ENCODE measurements at regions not wholly inside any gene's neighbourhood (a gene's known extent, or its start where the extent isn't known, plus 50 kb on each side); places are given as distances from the start of the nearest gene placed in this dataset.
"Not testable (repeated sequence)": the region's sequence is repeated elsewhere in the genome, so short reads cannot be mapped to it uniquely, and the experiment has no call there.

DNA sequence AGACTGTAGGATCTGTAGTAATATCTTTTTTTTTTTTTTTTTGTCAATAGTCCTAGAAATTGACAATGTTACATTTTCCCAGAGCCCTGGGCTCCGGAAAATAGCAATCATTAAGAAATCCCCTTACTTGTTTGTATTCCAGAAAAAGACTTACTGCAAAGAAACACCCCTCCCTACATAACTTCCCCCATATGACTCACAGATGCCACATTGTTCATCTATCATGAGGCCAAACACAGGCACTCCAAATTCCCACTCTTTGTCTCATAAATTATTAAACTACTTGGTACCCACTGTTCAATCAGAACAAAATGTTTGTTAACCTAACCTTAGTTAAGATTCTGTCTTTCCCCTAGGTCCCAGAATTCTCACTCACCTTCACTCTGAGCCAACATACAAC is 53.5 kb downstream of the TEX51 start:
- DNase-seq, result no peak

DNA sequence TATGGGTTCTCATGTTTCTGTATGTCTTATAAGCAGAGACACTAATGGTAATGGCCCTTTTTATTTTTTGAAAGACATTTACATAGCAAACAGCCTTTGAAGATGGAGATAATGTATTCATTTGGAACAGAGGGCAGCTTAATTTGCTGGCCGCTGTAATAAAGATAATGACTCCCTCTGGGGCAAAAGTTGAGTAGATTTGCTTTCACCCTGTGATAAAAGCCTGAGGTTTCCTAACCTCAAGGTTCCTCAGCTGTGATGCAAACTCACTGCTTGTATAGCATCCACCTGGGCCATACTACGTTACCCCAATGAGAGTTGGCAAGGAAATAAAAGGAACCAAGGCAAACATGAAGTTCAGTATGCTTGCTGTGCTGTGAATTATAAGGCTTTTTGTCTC is 54.8 kb downstream of the TEX51 start:
- DNase-seq, result no peak

DNA sequence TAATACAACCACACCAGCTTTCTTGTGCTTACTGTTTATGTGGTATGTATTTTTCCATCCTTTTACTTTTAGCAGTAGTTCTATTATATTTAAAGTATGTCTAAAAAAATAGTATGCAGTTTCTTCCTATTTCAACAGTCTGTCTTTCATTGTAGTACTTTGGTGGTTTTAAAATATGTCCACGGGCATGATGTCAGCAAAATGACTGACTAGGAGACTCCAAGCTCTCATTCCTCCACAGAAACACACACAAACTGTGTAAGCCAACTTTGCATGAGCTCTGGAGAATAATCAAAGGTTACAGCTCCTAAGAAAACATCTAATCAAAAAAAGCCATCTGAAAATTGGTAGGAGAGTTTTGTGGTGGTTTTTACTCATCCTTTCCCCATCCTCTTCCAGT is 56.1 kb downstream of the TEX51 start:
- no peak for DNase-seq

DNA sequence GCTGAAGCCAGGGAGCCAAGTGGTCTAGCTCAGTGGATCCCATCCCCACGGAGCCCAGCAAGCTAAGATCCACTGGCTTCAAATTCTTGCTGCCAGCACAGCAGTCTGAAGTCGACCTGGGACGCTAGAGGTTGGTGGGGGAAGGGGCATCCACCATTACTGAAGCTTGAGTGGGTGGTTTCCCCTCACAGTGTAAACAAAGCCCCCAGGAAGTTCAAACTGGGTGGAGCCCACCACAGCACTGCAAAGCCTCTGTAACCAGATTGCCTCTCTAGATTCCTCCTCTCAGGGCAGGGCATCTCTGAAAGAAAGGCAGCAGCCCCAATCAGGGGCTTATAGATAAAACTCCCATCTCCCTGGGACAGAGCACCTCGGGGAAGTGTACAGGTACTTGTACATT is 58.1 kb downstream of the TEX51 start:
- not testable (repeated sequence) for DNase-seq

DNA sequence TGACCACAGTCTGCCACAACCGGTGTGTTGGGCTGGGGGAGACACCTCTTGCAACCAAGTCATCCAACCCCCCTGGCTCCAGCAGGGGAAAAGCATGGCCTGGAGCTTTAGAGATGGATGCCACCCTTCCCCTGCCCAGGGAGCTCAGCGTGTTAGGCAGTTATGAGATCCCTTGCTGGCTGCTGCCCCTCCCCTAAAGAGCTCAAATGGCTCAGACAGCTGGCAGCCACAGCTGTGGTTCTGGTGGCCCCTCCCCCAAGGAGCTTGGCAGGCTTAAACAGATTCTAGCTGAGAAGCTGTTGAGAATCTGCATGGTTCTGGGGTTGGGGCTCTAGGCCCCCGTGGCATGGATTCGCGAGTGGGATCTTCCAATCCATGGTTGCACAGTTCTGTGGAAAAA is 64.7 kb downstream of the TEX51 start:
- no peak for DNase-seq

DNA sequence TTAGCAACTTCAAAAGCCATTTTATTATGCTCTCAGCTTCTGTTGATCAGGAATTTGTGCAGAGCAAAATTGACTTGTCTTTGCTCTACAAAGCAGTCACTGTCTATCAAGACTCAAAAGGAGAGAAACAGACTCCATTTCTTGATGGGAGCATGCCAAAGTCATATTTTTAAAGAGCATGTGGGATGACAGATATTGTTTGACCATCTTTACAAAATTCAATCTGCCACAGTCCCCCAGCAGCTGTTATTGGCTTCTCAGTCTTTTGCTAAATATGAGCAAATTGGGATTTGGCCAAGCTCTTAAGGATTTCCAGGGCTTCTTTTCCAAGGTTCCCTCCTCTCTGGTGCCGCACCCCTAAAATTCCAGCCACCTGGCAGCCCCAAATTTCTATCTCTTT is 67.9 kb downstream of the TEX51 start:
- no peak for DNase-seq

DNA sequence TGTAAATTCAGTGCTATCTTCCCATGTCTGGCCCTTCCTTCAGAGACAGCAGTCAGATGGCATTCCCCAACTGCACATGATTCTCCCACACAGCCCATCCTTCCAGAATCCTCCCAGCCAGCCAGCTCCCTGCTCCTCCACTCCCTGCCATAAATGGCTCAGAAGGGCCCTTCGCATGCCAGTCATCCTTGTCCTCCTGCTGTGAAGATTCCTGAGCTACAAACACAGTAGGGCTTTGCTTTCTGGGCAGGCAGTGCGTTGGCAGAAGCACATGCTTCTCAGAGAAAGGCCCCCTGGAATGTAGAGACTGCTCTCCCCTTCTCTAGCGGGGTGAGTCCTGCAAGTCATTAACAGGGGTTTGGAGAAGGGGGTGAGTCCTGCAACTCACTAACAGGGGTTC is 71.9 kb downstream of the TEX51 start:
- no peak for DNase-seq

DNA sequence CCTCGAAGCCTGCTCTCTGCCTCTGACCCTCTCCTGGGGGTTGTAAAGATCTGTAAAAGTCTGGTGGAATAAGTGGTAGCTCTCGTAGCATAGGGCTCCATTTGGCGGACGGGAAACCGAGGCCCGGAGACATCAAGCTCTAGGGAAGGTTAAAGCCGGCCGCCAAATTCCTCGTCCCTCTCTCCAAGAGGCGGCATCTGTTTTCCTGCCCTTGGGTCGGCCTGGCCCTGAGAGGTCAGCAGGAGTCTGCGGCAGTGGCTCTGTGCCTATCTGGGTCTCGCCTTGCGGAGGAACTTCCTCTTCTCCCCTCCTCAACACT is 72.4 kb downstream of the TEX51 start:
- DNase-seq, result no peak

DNA sequence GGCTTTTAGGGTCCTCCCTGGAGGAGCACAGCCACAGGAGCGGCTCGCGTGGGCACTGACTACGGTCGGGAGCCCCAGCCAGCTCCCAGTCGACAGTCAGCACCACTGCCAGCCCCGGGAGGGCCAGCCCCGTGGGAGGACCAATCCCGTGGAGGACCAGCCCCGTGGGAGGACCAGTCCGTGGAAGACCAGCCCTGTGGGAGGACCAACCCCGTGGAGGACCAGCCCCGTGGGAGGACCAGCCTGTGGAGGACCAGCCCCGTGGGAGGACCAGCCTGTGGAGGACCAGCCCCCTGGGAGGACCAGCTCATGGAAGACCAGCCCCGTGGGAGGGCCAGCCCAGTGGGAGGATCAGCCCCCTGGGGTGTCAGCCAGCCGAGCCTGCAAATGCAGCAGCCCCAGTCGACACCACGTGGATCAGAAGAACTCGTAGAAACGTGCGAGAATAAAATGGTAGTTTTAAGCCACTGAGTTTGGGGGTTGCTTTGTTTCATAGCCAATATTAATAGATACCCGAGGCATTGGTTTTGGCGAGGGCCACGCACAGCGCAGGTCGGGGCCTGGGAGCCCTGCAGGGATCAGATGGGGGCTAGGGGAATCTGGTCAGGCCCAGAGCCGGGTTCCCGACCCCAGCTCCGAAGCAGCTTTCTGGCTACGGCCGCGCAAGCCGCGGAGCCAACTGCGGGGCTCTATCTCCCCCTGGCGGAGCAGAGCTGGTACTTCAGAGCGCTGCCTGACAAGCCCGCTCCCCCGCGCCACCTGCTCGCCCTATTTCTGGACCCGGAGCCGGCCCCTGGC is 73.0 kb downstream of the TEX51 start:
- peak; percentile 76 for DNase-seq

DNA sequence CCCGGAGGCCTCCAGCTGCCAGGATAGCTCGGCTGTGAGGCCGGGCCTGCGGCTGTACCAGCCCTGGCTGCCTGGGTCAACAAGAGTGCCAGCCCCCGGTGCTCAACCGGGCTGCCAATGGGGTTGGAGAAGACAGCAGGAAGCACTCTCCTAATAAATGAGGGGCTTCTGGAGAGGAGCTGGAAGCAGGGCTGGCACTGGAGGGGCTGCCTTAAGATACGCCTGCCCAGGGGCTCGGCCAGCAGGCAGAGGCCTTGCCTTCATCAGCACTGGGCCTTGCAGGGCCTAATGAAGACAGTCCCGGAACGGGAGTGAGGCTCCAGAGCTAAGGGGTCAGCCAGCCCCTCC is 73.6 kb downstream of the TEX51 start:
- DNase-seq, result no peak

DNA sequence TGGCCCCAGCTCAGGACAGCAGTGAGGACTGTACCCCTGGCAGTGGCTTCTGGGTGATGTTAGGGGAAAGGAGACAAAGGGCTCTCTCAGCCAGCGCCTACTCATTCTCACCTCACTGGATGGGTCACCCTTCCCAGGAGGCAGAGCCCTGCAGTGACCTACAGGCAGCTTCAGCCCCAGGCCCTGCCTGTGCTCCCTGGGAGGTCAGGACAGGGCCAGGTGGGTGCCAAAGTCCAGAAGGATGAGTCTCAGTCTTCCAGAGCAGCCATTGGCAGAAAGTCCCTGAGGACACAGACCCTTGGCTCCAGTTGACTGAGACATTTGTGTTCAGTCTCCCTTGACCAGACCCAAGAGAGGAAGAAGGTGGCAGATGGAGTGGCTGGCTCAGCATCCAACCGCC is 75.1 kb downstream of the TEX51 start:
- DNase-seq, result no peak

DNA sequence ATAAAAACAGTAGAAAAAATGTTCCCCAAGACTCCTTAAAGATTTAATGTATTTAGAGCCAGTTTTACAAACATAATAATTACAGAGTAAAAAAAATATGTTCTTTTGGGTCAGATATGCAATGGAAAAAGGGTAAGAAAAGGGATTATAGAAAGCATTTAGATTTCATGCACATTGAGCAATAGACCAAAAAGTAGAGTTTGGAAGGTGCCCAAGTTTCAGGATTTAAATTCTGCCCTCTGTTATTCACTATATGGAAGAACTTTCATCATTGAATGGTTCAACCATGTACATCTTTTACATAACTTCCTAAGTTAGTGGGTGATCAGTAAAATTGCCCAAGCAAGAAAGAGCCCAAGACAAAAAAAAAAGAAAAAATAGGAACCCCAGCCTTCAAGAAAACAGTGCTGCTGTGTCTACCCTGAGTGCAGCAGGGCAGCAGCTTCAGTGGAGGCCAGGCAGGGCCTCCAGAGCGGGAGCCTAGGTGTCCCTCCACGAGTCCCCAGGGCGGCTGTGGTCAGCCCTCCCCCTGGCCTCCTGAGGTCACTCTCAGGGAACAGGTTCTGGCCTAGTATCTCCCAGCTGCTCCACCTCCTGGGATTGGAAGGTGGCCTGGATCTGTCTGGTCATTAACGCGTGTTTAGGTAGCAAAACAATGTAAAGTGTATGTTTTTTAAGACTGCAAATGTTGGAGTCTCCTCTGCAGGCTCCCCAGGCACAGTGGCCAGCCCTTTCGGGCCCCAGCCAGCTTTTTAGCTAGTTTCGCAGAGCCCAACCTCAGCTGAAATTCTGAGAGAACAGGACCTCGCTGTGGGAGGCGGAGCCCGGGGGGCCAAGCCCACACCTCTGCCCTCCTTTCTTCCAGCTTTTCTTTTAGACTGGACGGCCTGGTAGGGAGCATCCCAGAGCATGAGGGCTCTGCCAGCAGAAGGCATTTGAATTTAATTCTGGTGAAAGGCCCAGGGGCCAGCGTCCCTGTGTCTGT is 77.3 kb downstream of the TEX51 start:
- no peak for DNase-seq

DNA sequence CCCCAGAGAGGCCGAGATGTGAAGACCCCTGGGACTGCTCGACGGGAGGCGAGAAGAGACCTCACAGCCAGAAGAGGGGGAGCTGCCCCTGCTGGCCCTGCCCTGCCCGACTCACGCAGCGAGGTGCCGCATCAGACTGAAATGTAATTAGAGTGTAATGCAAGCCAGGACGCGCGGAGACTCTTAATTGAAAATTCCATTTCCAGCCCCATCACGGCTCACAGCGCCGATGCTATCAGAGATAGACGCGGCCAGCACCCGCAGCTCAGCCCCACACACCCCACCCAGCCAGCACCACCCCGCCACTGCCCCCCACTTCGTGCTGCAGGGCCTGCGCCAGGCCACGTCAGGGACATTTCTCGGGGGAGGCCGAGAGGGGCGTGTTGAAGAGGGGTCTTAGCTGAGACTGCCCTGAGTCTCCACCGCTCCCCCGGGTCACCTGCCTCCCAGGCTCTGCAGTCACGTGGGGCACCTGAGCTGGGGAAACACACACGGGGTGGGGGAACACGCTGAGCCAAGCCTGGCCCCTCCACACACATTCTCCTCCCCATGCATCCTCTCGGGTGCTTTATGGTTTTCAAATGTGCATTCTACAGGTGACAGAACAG is 78.1 kb downstream of the TEX51 start:
- DNase-seq, result no peak

DNA sequence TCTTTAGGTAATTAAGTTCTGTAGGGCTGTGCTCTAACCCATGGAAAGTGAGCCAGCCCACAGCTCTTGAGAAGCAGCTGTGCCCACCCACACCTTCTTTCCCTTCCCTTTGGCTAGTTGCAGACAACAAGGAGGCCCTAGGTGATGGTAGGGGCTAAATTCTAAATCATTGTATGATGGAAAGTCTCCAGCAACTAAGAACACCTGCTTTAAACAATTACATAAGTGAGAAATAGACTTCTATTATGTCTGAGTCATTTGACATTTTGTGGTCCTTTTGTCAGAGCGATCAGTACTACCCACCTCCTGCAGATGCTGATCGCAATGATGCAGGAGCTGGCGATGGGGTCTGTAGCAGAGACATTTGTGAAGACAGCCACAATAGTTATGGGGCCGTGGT is 79.6 kb downstream of the TEX51 start:
- no peak for DNase-seq

DNA sequence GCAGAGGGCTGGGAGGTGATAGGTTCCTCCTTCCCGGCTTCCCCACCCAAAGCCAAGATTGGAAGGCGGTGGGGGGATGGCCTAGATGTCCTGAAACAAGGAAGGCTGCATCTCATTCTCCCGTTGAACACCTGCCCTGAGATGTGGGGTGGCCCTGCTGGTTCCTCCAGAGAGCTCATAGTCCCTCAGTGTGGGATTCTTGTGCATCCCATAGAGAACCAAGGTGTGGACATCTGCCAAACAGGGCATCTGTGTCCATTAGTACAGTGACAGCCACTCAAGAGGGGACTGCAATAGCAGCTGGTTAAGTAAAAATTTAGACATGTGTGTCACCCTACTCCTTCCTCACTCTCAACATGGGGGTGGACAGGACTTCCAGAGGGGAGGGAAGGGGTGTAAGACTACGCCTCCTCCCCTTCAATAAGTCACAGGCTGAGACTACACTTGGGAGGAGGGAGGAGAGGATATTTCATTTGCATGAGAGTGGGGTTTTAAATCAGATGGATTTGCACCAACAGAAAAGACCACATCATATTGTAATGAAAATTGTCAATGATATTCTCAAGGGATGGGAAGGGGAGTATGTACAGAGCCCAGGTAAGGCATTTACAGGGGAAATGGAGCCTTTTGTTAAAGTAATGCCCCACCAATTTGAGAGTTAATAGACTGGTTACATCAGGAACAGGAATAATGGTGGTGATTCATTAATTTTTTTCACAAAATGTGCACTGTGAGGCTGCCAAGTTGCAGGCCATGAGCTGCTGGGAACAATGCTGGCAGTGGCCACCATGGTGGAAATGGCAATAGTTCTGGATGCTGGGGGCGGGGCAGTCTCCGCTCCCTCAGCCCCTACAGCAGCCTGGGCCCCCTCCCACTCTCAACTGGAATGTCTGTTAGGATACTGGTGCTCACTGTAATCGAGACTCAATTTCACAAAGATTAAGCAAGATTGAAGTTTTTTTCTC is 80.6 kb downstream of the TEX51 start:
- no peak for DNase-seq

DNA sequence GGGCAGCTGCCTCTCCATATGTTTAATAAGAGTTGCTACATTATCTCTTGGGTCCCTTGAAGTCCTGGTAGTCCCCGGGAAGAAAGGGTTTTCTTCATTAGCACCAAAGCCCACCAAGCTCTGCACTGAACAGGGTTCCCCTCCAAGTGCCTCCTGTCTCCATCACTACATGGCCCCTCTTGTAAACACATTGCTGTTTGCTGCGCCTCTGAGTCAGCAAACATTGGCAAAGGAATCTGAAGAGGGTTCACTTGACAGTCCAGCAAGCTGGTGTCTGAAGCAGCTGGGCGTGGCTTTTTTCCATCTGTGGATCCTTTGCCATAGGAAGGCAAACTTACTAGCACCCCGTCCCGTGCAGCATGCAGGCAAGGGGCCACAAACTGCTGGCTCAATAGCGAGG is 82.8 kb downstream of the TEX51 start:
- DNase-seq, result no peak

DNA sequence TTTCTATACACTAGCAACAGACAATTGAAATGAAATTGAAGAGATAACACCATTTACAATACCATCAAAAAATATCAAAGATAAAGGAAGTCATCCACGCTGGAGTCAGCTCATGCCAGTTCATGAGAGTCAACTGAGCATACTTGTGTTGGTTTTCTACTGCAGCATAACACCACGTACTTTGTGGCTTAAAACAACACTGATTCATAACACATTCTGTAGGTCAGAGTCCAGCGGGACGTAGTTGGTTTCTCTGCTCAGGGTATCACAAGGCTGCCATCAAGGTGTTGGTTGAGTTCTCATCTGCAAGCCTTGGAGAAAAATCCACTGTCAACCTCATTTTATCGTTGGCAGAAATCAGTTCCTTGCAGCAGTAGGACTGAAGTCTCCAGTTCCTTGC is 84.2 kb downstream of the TEX51 start:
- DNase-seq, result no peak

DNA sequence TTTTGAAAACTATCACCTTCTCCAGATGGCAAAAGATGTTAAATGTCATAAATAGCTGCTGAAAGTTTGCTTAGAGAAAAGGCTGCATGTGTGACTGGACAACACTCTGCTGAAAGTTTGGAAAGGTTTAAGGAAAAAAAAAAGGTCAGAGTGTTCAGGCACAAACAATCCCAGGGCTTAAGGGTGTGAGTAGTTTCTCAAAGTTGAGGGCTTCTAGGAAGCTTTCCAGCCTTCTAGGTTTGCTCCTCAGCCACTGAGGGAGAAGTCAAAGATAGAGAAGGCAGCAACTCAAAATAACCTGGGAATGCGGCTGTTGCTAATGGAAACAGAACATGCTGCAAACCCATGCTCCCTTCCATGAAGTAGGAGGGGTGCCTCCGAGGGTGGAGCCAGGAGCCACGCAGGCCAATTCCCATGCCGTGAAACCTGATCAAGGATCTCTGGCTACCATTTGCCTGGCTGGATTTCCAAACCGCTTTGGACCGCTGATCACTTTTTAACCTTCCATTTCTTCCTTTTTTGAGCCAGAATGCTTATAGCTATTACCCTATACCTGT is 88.0 kb downstream of the TEX51 start:
- DNase-seq, result no peak

DNA sequence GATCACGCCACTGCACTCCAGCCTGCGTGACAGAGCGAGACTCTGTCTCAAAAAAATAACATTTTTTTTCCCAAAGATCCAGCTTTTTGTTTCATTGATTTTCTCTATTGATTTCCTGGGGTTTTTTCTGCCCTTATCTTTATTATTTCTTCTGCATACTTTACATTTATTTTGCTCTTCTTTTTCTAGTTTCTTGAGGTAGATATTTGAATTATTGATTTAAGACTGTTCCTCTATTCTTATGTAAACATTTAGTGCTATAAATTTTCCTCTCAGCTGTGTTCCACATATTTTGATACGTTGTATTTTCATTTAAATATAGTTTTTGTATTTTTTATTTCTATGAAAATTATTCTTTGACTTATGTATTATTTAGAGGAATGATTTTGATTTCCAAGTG is 89.8 kb downstream of the TEX51 start:
- no peak for DNase-seq

DNA sequence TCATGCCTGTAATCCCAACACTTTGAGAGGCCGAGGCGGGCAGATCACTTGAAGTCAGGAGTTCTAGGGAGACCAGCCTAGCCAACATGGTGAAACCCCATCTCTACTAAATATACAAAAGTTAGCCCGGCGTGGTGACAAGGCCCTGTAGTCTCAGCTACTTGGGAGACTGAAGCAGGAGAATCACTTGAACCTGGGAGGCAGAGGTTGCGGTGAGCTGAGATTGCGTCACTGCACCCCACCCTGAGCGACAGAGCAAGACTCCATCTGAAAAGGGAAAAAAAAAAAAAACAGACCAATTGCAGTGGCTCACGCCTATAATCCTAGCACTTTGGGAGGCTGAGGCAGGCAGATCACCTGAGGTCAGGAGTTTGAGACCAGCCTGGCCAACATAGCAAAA is 90.4 kb downstream of the TEX51 start:
- DNase-seq, result not testable (repeated sequence)

DNA sequence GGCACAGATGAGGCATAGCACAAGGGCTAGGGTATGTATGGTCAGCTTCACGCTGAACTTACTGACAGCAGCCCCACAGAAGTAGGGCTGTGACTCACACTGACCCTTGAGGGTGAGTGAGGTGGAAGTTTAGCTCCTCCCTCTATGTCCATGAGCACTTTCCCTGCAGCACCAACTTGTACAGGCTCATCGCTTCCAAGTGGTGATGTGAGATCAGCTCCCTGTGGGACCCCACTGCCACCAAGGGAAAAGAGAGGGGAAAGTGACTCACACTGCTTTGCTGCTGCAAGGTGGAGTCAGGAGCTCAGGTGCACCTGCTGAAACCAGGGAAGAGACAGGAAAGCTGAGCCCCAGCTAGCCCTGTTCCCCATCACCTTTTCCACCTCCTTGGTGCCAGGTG is 91.5 kb downstream of the TEX51 start:
- DNase-seq, result no peak
